HEK293 (cell line): ENCODE measurements at regions not wholly inside any gene's neighbourhood (a gene's known extent, or its start where the extent isn't known, plus 50 kb on each side); places are given as distances from the start of the nearest gene placed in this dataset.

Source experiments
- CTCF ChIA-PET: fragments of 350-600 bp; formaldehyde crosslinking; extraction: SDS; loops from one replicate; lab custom pipeline; 2021; ENCODE audit warnings: antibody characterized with exemption; lab: Yijun Ruan, JAX
- POLR2A ChIA-PET: fragments of 300-600 bp; formaldehyde crosslinking; extraction: SDS; loops from one replicate; lab custom pipeline; 2020; ENCODE audit warnings: antibody characterized with exemption, inconsistent platforms; lab: Yijun Ruan, JAX
- H3K27ac ChIP-seq: fragments of 200-500 bp; sonication (Bioruptor generic); 2 replicates; pipeline ENCODE4 v1.5.1; 2014; ENCODE audit warnings: low read depth, low read length, control low read depth, inconsistent platforms; ENCODE audit errors: extremely low read depth
- H3K36me3 ChIP-seq, 2 experiments: fragments of 200-500 bp in 1 of 2; sonication (Bioruptor generic) in 1 of 2; 1 replicate in 1 of 2; 2 replicates in 1 of 2; pipeline ENCODE4 v1.5.1; 2014 to 2017; ENCODE audit warnings: inconsistent platforms in 2 of 2, low read length in 2 of 2; ENCODE audit not compliant: control insufficient read depth in 2 of 2, insufficient read depth in 1 of 2
- H3K4me1 ChIP-seq: fragments of 200-500 bp; sonication (Bioruptor generic); 2 replicates; pipeline ENCODE4 v1.5.1; 2014; ENCODE audit warnings: mild to moderate bottlenecking, low read length, inconsistent platforms; ENCODE audit not compliant: control insufficient read depth, insufficient read depth
- H3K4me3 ChIP-seq: 2 replicates; pipeline ENCODE4 v1.5.1; 2011; ENCODE audit warnings: low read depth, mild to moderate bottlenecking, control low read depth, low read length, moderate library complexity
- H3K9me3 ChIP-seq: fragments of 200-500 bp; sonication (Bioruptor generic); 2 replicates; pipeline ENCODE4 v1.5.1; 2014; ENCODE audit warnings: low read depth, low read length, inconsistent platforms; ENCODE audit not compliant: control insufficient read depth, insufficient read depth
- AEBP2 ChIP-seq: fragments of 450-650 bp; formaldehyde crosslinking; IDR thresholded peaks from 2 replicates; pipeline ENCODE4 v1.5.1; 2016; ENCODE audit warnings: missing biosample characterization, missing genetic modification characterization, borderline replicate concordance
- ATF2 ChIP-seq: fragments of 450-650 bp; formaldehyde crosslinking; IDR thresholded peaks from 2 replicates; pipeline ENCODE4 v1.5.1; 2016; ENCODE audit warnings: missing biosample characterization, missing genetic modification characterization, low read depth
- GFI1B ChIP-seq: fragments of 450-650 bp; formaldehyde crosslinking; IDR thresholded peaks from 2 replicates; pipeline ENCODE4 v1.5.1; 2016; ENCODE audit warnings: missing biosample characterization, missing genetic modification characterization
- HOXC10 ChIP-seq: sonication (generic); formaldehyde crosslinking; IDR thresholded peaks from 2 replicates; pipeline ENCODE4 v1.8.1; 2023; ENCODE audit warnings: mild to moderate bottlenecking, missing genetic modification reagents
- OVOL3 ChIP-seq: fragments of 450-650 bp; formaldehyde crosslinking; IDR thresholded peaks from 2 replicates; pipeline ENCODE4 v1.5.1; 2016; ENCODE audit warnings: missing biosample characterization, missing genetic modification characterization
- SP7 ChIP-seq: fragments of 450-650 bp; formaldehyde crosslinking; IDR thresholded peaks from 2 replicates; pipeline ENCODE4 v1.5.1; 2016; ENCODE audit warnings: missing biosample characterization, missing genetic modification characterization
- ZBTB20 ChIP-seq: fragments of 450-650 bp; formaldehyde crosslinking; IDR thresholded peaks from 2 replicates; pipeline ENCODE4 v1.5.1; 2016; ENCODE audit warnings: missing biosample characterization, missing genetic modification characterization
- ZBTB21 ChIP-seq: fragments of 450-650 bp; formaldehyde crosslinking; IDR thresholded peaks from 2 replicates; pipeline ENCODE4 v1.5.1; 2017; ENCODE audit warnings: missing biosample characterization, missing genetic modification characterization
- ZNF169 ChIP-seq: fragments of 450-650 bp; formaldehyde crosslinking; IDR thresholded peaks from 2 replicates; pipeline ENCODE4 v1.5.1; 2016; ENCODE audit warnings: missing biosample characterization, missing genetic modification characterization
- ZNF174 ChIP-seq: fragments of 450-650 bp; formaldehyde crosslinking; IDR thresholded peaks from 2 replicates; pipeline ENCODE4 v1.5.0; 2017; ENCODE audit warnings: missing biosample characterization, mild to moderate bottlenecking, missing genetic modification characterization
- ZNF211 ChIP-seq: fragments of 450-650 bp; formaldehyde crosslinking; IDR thresholded peaks from 2 replicates; pipeline ENCODE4 v1.5.1; 2016; ENCODE audit warnings: low read depth, missing biosample characterization, missing genetic modification characterization
- ZNF239 ChIP-seq: fragments of 450-650 bp; formaldehyde crosslinking; IDR thresholded peaks from 2 replicates; pipeline ENCODE4 v1.5.1; 2016; ENCODE audit warnings: missing biosample characterization, missing genetic modification characterization
- ZNF24 ChIP-seq: fragments of 450-650 bp; formaldehyde crosslinking; IDR thresholded peaks from 2 replicates; pipeline ENCODE4 v1.5.1; 2016; ENCODE audit warnings: missing biosample characterization, missing genetic modification characterization
- ZNF37A ChIP-seq: fragments of 450-650 bp; IDR thresholded peaks from 2 replicates; pipeline ENCODE4 v1.5.1; 2018; ENCODE audit warnings: missing biosample characterization, missing genetic modification characterization
- ZNF529 ChIP-seq: fragments of 450-650 bp; formaldehyde crosslinking; IDR thresholded peaks from 2 replicates; pipeline ENCODE4 v1.5.1; 2017; ENCODE audit warnings: missing genetic modification characterization, missing biosample characterization; ENCODE audit not compliant: insufficient replicate concordance
- ZNF561 ChIP-seq: fragments of 450-650 bp; IDR thresholded peaks from 2 replicates; pipeline ENCODE4 v1.5.1; 2018; ENCODE audit warnings: missing biosample characterization, missing genetic modification characterization, borderline replicate concordance
- ZNF654 ChIP-seq: fragments of 450-650 bp; formaldehyde crosslinking; IDR thresholded peaks from 2 replicates; pipeline ENCODE4 v1.5.1; 2016; ENCODE audit warnings: low read depth, missing biosample characterization, missing genetic modification characterization
- ZNF660 ChIP-seq: fragments of 450-650 bp; IDR thresholded peaks from 2 replicates; pipeline ENCODE4 v1.5.1; 2018; ENCODE audit warnings: missing biosample characterization, mild to moderate bottlenecking, missing genetic modification characterization
- ZNF677 ChIP-seq: fragments of 450-650 bp; IDR thresholded peaks from 2 replicates; pipeline ENCODE4 v1.5.0; 2018; ENCODE audit warnings: missing biosample characterization, mild to moderate bottlenecking, missing genetic modification characterization, moderate library complexity
- ZNF792 ChIP-seq: fragments of 450-650 bp; formaldehyde crosslinking; IDR thresholded peaks from 2 replicates; pipeline ENCODE4 v1.5.1; 2016; ENCODE audit warnings: missing biosample characterization, missing genetic modification characterization
- ZSCAN16 ChIP-seq: fragments of 450-650 bp; formaldehyde crosslinking; IDR thresholded peaks from 2 replicates; pipeline ENCODE4 v1.5.1; 2016; ENCODE audit warnings: missing biosample characterization, missing genetic modification characterization
- TF ChIP-seq, protein P1 (sequence below): fragments of 450-650 bp; formaldehyde crosslinking; IDR thresholded peaks from 2 replicates; pipeline ENCODE4 v1.5.1; 2016; ENCODE audit warnings: missing biosample characterization, missing genetic modification characterization
- TF ChIP-seq, protein P2 (sequence below): fragments of 450-650 bp; formaldehyde crosslinking; IDR thresholded peaks from 2 replicates; pipeline ENCODE4 v1.5.1; 2016; ENCODE audit warnings: missing biosample characterization, missing genetic modification characterization

- no peak for TF ChIP-seq ZBTB20 (tag by site-specific recombination)
Observed at GRCh38 chr11:109914038-109914437, 179.2 kb upstream of the ZC3H12C start (continued).

DNA sequence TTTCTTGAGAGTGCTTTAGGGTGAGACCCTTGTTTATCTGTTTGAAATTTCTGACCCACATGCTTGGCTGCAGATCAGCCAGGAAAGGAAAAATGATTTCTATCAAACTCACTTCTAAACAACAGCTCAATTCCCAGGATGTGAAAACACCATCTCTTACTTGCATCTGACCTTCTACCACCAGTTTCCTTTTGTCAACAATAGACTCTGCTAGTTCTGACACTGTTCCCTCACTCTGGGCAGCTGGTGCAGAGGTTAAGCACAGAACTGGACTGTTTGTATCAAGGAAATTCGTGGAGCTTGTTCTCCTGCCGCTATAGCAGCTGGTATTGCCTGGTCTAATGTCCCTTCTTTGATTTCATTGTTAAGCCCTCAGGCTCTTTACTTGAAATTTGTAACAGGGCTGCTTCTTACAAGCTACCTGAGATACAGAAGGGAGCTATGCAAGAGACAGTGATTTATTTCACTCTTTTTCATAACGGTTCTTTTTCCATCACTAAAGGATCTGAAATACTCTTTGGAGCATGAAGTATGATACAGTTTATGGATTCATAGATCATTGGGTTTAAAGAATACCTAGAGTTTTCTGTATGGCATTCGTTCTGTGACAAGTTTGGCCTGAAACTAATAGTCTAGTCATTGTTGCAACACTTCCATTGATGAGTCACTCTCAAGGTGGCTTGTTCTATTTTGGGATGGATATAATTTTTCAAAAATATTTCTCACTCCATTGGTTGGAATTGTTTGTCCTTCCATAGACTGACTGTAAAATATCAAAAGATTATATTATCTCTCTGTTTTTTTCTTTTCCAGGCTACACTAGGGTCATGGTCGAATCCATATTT lies 178.2 kb upstream of the ZC3H12C start:
- H3K4me3 ChIP-seq = no peak overlapping the region
- H3K27ac ChIP-seq = no peak overlapping the region
- ChIA-PET POLR2A (interaction anchor here (0.6 kb wide), 1 partner anchor 449 kb away, joined by 3 read pairs; no protein-coding TSS in a partner anchor), CTCF (interaction anchor here (1.7 kb wide), 1 partner anchor 25 kb away, joined by 7 read pairs; no protein-coding TSS in a partner anchor)
- TF ChIP-seq ZNF529 (no peak), ATF2 (no peak), ZNF169 (tag by site-specific recombination) (no peak), ZBTB21 (tag by site-specific recombination) (no peak), SP7 (no peak), ZNF677 (tag by site-specific recombination) (no peak), ZNF37A (tag by site-specific recombination) (no peak)
- TF ChIP-seq, protein P1, sequence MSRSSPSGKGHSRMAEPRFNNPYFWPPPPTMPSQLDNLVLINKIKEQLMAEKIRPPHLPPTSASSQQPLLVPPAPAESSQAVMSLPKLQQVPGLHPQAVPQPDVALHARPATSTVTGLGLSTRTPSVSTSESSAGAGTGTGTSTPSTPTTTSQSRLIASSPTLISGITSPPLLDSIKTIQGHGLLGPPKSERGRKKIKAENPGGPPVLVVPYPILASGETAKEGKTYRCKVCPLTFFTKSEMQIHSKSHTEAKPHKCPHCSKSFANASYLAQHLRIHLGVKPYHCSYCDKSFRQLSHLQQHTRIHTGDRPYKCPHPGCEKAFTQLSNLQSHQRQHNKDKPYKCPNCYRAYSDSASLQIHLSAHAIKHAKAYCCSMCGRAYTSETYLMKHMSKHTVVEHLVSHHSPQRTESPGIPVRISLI (tag by site-specific recombination) = no peak
- TF ChIP-seq, all 188 proteins: peak for 0
- H3K36me3 ChIP-seq = no peaks in the 10 kb centered on the region
- H3K4me1 ChIP-seq = no peaks in the 10 kb centered on the region
- H3K9me3 ChIP-seq = no peaks in the 10 kb centered on the region

DNA sequence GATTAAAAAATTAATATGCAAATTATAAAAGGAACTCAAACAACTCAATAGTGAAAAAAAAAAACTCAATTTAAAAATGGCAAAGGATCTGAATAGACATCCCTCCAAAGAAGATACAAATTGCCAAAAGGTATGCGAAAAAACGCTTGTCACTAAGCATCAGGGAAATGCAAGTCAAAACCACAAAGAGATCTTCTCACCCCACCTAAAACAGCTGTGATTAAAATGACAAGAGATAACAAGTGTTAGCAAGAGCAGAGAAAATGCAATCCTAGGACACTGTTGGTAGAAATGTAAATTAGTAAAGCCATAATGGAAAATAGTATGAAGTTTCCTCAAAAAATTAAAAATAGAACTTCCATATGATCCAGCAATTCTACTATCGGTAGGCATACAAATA lies 166.3 kb upstream of the ZC3H12C start:
- ChIA-PET CTCF (interaction anchor here (0.6 to 1.3 kb wide), 3 partner anchors 12 to 1208 kb away, joined by 3 to 5 read pairs (median 5); no protein-coding TSS in a partner anchor), POLR2A (no interaction called here)
- H3K36me3 ChIP-seq = no peaks in the 10 kb centered on the region
- H3K27ac ChIP-seq = no peak overlapping the region
- no peaks in the 10 kb centered on the region for H3K4me1 ChIP-seq
- H3K4me3 ChIP-seq = no peak overlapping the region
- no peaks in the 10 kb centered on the region for H3K9me3 ChIP-seq
- TF ChIP-seq ZNF660 (tag by site-specific recombination) = no peak
- TF ChIP-seq, protein P2, sequence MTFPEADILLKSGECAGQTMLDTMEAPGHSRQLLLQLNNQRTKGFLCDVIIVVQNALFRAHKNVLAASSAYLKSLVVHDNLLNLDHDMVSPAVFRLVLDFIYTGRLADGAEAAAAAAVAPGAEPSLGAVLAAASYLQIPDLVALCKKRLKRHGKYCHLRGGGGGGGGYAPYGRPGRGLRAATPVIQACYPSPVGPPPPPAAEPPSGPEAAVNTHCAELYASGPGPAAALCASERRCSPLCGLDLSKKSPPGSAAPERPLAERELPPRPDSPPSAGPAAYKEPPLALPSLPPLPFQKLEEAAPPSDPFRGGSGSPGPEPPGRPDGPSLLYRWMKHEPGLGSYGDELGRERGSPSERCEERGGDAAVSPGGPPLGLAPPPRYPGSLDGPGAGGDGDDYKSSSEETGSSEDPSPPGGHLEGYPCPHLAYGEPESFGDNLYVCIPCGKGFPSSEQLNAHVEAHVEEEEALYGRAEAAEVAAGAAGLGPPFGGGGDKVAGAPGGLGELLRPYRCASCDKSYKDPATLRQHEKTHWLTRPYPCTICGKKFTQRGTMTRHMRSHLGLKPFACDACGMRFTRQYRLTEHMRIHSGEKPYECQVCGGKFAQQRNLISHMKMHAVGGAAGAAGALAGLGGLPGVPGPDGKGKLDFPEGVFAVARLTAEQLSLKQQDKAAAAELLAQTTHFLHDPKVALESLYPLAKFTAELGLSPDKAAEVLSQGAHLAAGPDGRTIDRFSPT (tag by site-specific recombination) = no peak
- no peak for TF ChIP-seq ZNF239 (tag by site-specific recombination)
- TF ChIP-seq GFI1B = no peak
- no peak for TF ChIP-seq ZSCAN16 (tag by site-specific recombination)
- TF ChIP-seq ZNF654 (tag by site-specific recombination) = no peak
- TF ChIP-seq ZNF174 (tag by site-specific recombination) = no peak
- TF ChIP-seq ZNF561 (tag by site-specific recombination) = no peak
- TF ChIP-seq ZNF211 (tag by site-specific recombination) = no peak
- no peak for TF ChIP-seq ZNF792 (tag by site-specific recombination)
- TF ChIP-seq HOXC10 = no peak
- no peak for TF ChIP-seq OVOL3 (tag by site-specific recombination)
- TF ChIP-seq AEBP2 (tag by site-specific recombination) = no peak
- no peak for TF ChIP-seq ZNF24 (tag by site-specific recombination)
